SKM-1 treated with dmso at 0.1 percent for 144 hours (cell line): ENCODE measurements at regions not wholly inside any gene's neighbourhood (a gene's known extent, or its start where the extent isn't known, plus 50 kb on each side); places are given as distances from the start of the nearest gene placed in this dataset.
A peak's percentile ranks its signal among the peaks of the same experiment; 100 is the strongest.

Source experiments
- DNase-seq: peaks from one replicate; lab custom pipeline; 2025; ENCODE audit not compliant: unreplicated experiment; lab: John Stamatoyannopoulos, UW

- DNase-seq: no peak
These were observed 125.7 kb upstream of the RIPOR2 start for GRCh38 chr6:25061289-25061936.

GRCh38 chr6:25062070-25062811 is 126.5 kb upstream of the RIPOR2 start:
- no peak for DNase-seq

- DNase-seq: no peak
These were observed 128.2 kb upstream of the RIPOR2 start for GRCh38 chr6:25064006-25064405.

- DNase-seq: no peak
These were observed 129.9 kb upstream of the RIPOR2 start for GRCh38 chr6:25065666-25066065.

- no peak for DNase-seq
These were observed 130.8 kb upstream of the RIPOR2 start for GRCh38 chr6:25066593-25066992.

- DNase-seq: no peak
These were observed 133.1 kb upstream of the RIPOR2 start for GRCh38 chr6:25068866-25069265.

- DNase-seq: peak; percentile 79
These were observed 135.0 kb upstream of the RIPOR2 start for GRCh38 chr6:25070547-25071366.

GRCh38 chr6:25078141-25078540 is 142.4 kb upstream of the RIPOR2 start:
- no peak for DNase-seq

- no peak for DNase-seq
These were observed 148.2 kb upstream of the RIPOR2 start for GRCh38 chr6:25083784-25084507.

GRCh38 chr6:25084508-25084833 is 148.7 kb upstream of the RIPOR2 start:
- DNase-seq: no peak

- DNase-seq: peak; percentile 29
These were observed 150.0 kb upstream of the RIPOR2 start for GRCh38 chr6:25085756-25086155.

- DNase-seq: no peak
These were observed 150.8 kb upstream of the RIPOR2 start for GRCh38 chr6:25086500-25087091.

- DNase-seq: no peak
These were observed 152.8 kb upstream of the RIPOR2 start for GRCh38 chr6:25088513-25088912.

GRCh38 chr6:25089442-25089841 is 153.7 kb upstream of the RIPOR2 start:
- DNase-seq: no peak

GRCh38 chr6:25094726-25095125 is 159.0 kb upstream of the RIPOR2 start:
- DNase-seq: no peak

GRCh38 chr6:25100288-25100687 is 164.5 kb upstream of the RIPOR2 start:
- DNase-seq: no peak

GRCh38 chr6:25103603-25104002 is 167.8 kb upstream of the RIPOR2 start:
- DNase-seq: no peak

GRCh38 chr6:25105070-25105925 is 169.5 kb upstream of the RIPOR2 start:
- no peak for DNase-seq

GRCh38 chr6:25107218-25107617 is 171.5 kb upstream of the RIPOR2 start:
- no peak for DNase-seq

- no peak for DNase-seq
These were observed 167.4 kb upstream of the CARMIL1 start for GRCh38 chr6:25111782-25112181.
